ENCODE measurements at regions not wholly inside any gene's neighbourhood (a gene's known extent, or its start where the extent isn't known, plus 50 kb on each side); places are given as distances from the start of the nearest gene placed in this dataset.

GRCh38 chr1:78432016-78432415 is 58.8 kb upstream of the PTGFR start:
- no peak for DNase-seq

GRCh38 chr1:78434351-78434750 is 56.4 kb upstream of the PTGFR start:
- no peak for DNase-seq

GRCh38 chr1:78436961-78437360 is 53.8 kb upstream of the PTGFR start:
- DNase-seq, result no peak

GRCh38 chr1:78437396-78437795 is 53.4 kb upstream of the PTGFR start:
- no peak for DNase-seq

- no peak for DNase-seq
Measured at GRCh38 chr1:78437941-78438340, 52.8 kb upstream of the PTGFR start.

- no peak for DNase-seq
Measured at GRCh38 chr1:78440381-78440793, 50.4 kb upstream of the PTGFR start.
